Ovary (tissue), 7 donors: ENCODE measurements at regions not wholly inside any gene's neighbourhood (a gene's known extent, or its start where the extent isn't known, plus 50 kb on each side); places are given as distances from the start of the nearest gene placed in this dataset.

Experiments used
- DNase-seq, 5 donors: peaks; one replicate each; pipeline ENCODE4 v3.0.0-alpha.2; 2019 to 2020
- H3K27ac ChIP-seq, 2 donors: fragments of 200-600 bp; one replicate each; pipeline versions ENCODE4 v1.5.1 to v1.8.0; 2019 to 2022
- H3K27me3 ChIP-seq: fragments of 200-600 bp; one replicate; pipeline ENCODE4 v1.8.0; 2022
- H3K36me3 ChIP-seq: fragments of 200-600 bp; sonication (generic); one replicate; pipeline ENCODE4 v1.5.1; 2019
- H3K4me1 ChIP-seq: one replicate; pipeline ENCODE4 v1.8.1; 2013; ENCODE audit warnings: mild to moderate bottlenecking, moderate library complexity; ENCODE audit not compliant: insufficient read depth
- H3K4me3 ChIP-seq: fragments of 200-600 bp; sonication (generic); one replicate; pipeline ENCODE4 v1.5.1; 2017
- H3K9me3 ChIP-seq, 2 donors: fragments of 200-600 bp in 1 of 2; sonication (generic) in 1 of 2; one replicate each; pipeline versions ENCODE4 v1.5.1 to v1.8.1; 2013 to 2019; ENCODE audit warnings: mild to moderate bottlenecking in 1 of 2, moderate library complexity in 1 of 2
- EP300 ChIP-seq: sonication (generic); formaldehyde crosslinking; IDR thresholded peaks from one replicate; pipeline ENCODE4 v1.6.1; 2017; ENCODE audit warnings: antibody characterized with exemption
- POLR2A ChIP-seq: fragments of 450-650 bp; IDR thresholded peaks from one replicate; pipeline ENCODE4 v1.6.1; 2017; ENCODE audit warnings: antibody characterized with exemption, mild to moderate bottlenecking, moderate library complexity
- WGBS, 3 donors: extraction: QIAGEN DNeasy Blood & Tissue Kit in 1 of 3; methylation state at CpG; one replicate each; pipeline versions ENCODE4 v1.1.5 to v1.1.7; 2013 to 2017; 5-methylcytosine and 5-hydroxymethylcytosine counted together
- intact Hi-C, 4 donors: fragments of 100-400 bp; cut with DNase I; formaldehyde crosslinking; loops; one replicate each; pipeline versions ENCODE4 v1.11.0 to v1.15.1; 2022 to 2023
- TF ChIP-seq, protein P1 (sequence below), 3 donors: fragments of 450-650 bp in 2 of 3; fragments of 200-600 bp in 1 of 3; IDR thresholded peaks; one replicate each; pipeline versions ENCODE4 v1.5.1 to v1.8.0; 2016 to 2022; ENCODE audit warnings: antibody characterized with exemption in 3 of 3, mild to moderate bottlenecking in 1 of 3
- donor health status: DM: no; HTN: no; CAD: no; lungs with moderate emphysema.
- donor health status: DM: no; HTN: no; CAD: no.
- donor health status: Bipolar disorder and iron deficiency.
- donor health status: DM: no; HTN: no; CAD: no.
- donor health status: DM: yes; HTN: yes; CAD: no.

DNA sequence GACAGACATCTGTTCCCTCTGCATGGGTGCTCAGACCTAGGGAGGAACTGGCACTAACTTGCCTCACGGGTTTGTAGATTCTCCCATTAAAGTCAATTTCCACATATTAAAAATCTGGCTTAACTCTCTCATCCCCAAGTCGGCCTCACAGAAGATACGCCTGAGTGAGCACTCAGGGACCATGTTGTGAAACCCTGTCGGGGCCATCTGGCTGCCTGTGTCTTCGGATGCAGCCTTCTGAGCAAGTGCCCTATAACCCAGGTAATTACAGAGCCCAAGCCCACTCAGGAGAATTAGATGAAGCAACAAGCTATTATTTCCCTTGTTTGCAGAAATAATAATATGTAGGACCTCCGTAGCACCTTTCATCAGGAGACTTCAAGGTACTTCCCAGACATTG lies 219.3 kb upstream of the GLI3 start:
- Histone ChIP-seq H3K27ac (no peak overlapping the region), H3K27me3 (no peaks in the 10 kb centered on the region), H3K4me1 (no peaks in the 10 kb centered on the region), H3K4me3 (no peak overlapping the region), H3K9me3 (no peaks in the 10 kb centered on the region), H3K36me3 (no peaks in the 10 kb centered on the region)
- DNase-seq, result no peak
- no peak for TF ChIP-seq EP300
- TF ChIP-seq POLR2A, result no peak
- 84 to 90% (median 89%) methylated on average over 6 of the region's 6 CpGs for WGBS, 3 donors
- intact Hi-C loops, result no loop called here

DNA sequence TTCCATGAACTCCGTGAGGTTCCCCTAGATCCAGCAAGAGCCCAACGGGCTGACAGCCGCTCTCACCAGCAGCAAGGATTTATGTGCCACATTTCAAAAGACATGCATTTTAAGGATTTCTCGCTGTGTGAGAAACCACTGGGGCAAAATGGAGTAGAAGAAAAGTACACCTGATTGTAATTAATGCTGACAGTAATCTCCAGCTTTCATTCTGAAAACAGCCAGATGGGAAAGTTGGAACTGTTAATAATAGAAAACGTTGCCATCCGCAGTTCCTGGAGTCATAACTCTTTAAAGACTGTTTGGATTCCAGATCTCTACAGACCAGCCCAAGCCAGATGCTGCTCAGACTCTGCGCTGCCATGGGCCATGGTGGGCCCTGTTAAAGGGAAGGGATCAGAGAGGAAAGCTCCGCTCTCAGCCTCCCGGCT lies 216.9 kb upstream of the GLI3 start:
- TF ChIP-seq, protein P1, sequence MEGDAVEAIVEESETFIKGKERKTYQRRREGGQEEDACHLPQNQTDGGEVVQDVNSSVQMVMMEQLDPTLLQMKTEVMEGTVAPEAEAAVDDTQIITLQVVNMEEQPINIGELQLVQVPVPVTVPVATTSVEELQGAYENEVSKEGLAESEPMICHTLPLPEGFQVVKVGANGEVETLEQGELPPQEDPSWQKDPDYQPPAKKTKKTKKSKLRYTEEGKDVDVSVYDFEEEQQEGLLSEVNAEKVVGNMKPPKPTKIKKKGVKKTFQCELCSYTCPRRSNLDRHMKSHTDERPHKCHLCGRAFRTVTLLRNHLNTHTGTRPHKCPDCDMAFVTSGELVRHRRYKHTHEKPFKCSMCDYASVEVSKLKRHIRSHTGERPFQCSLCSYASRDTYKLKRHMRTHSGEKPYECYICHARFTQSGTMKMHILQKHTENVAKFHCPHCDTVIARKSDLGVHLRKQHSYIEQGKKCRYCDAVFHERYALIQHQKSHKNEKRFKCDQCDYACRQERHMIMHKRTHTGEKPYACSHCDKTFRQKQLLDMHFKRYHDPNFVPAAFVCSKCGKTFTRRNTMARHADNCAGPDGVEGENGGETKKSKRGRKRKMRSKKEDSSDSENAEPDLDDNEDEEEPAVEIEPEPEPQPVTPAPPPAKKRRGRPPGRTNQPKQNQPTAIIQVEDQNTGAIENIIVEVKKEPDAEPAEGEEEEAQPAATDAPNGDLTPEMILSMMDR (IDR thresholded peaks at IDR 0.05), result no peak
- TF ChIP-seq POLR2A (no peak), EP300 (no peak)
- 39 to 57% (median 55%) methylated on average over 9 of the region's 9 CpGs for WGBS, 3 donors
- H3K36me3 ChIP-seq, result no peaks in the 10 kb centered on the region
- no peak for DNase-seq
- no peak overlapping the region for H3K27ac ChIP-seq
- no peaks in the 10 kb centered on the region for H3K9me3 ChIP-seq
- intact Hi-C loops, result no loop called here
- no peak overlapping the region for H3K4me3 ChIP-seq
- H3K27me3 ChIP-seq, result no peaks in the 10 kb centered on the region
- H3K4me1 ChIP-seq, result no peaks in the 10 kb centered on the region

DNA sequence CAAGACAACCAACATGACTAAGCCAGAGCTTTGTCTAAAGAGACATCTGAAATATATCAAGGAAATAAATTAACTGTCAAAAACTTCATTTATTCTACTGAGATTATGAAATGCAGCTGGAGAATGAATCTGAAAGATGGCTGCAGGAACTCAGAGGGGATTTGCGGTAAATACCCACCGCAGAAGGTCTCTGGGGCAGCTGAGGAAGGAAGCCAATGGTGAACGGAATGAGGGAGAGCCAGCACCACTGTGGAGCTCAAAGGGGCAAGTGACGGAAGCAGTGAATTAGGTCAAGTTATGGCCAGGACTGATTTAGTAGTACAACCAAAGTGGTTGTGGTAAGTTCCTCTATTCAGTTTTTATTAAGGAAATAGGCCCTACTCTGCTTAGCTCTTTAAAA lies 215.3 kb upstream of the GLI3 start:
- Histone ChIP-seq H3K9me3 (no peaks in the 10 kb centered on the region), H3K27ac (no peak overlapping the region), H3K4me1 (no peaks in the 10 kb centered on the region), H3K27me3 (no peaks in the 10 kb centered on the region), H3K36me3 (no peaks in the 10 kb centered on the region), H3K4me3 (no peak overlapping the region)
- DNase-seq, result no peak
- intact Hi-C loops, result no loop called here
- TF ChIP-seq POLR2A (no peak), EP300 (no peak)
- TF ChIP-seq, protein P1 (IDR thresholded peaks at IDR 0.05), result no peak
- WGBS, 3 donors, result 82 to 95% (median 91%) methylated on average over 4 of the region's 4 CpGs

DNA sequence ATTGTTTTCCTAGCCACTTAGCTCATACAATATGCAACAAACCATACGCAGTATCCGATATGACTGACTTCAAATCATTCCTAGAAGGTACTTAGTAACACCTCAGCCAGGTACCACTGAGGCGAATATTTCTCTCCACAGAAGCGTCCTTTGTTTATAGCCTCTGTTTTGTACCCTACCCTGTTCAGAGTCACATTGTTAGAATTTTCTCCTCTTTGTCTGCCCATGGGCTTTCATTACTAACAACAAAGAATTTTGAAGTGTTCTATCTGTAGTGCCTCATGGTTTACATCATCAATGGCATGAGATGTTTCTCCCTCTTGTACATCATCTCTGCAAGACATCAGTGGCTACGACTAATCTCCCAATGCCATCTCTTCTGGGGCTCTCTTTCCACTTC lies 212.4 kb upstream of the GLI3 start:
- H3K4me1 ChIP-seq, result no peaks in the 10 kb centered on the region
- no peaks in the 10 kb centered on the region for H3K27me3 ChIP-seq
- H3K9me3 ChIP-seq, result peaks cover 0 to 3% of the 10 kb centered on the region in 2 donors
- 92 to 96% (median 92%) methylated on average over 5 of the region's 5 CpGs for WGBS, 3 donors
- no peak overlapping the region for H3K27ac ChIP-seq
- DNase-seq, result no peak
- intact Hi-C loops, result no loop called here
- H3K36me3 ChIP-seq, result no peaks in the 10 kb centered on the region
- H3K4me3 ChIP-seq, result no peak overlapping the region
- TF ChIP-seq POLR2A (no peak), EP300 (no peak)

DNA sequence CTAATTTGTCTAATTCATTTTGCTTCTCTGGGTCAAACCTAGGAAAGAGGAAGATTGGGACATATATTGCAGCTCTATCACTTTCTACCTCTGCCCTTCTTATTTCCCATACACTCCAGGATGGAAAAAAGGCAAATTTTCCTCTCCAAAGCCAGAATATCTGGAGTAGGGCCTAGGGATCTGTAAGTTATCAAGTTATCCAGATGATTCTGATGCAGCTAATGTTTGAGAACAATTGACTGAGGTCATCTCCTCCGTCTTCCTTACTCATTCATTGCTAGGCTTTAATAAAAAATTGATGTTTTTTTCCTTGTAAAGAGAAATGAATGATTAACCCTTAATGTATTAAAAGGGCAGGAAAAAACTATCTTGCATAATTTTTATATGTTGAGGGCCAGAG lies 211.9 kb upstream of the GLI3 start:
- H3K27ac ChIP-seq, result no peak overlapping the region
- no peak overlapping the region for H3K4me3 ChIP-seq
- TF ChIP-seq, protein P1 (IDR thresholded peaks at IDR 0.05), result no peak
- no peak for TF ChIP-seq EP300
- no peaks in the 10 kb centered on the region for H3K27me3 ChIP-seq
- no peaks in the 10 kb centered on the region for H3K36me3 ChIP-seq
- WGBS, 3 donors, result 66 to 76% (median 75%) methylated on average over 1 of the region's 1 CpG
- H3K9me3 ChIP-seq, result peaks cover 0 to 3% of the 10 kb centered on the region in 2 donors
- DNase-seq, result no peak
- H3K4me1 ChIP-seq, result no peaks in the 10 kb centered on the region
- intact Hi-C loops, result no loop called here

DNA sequence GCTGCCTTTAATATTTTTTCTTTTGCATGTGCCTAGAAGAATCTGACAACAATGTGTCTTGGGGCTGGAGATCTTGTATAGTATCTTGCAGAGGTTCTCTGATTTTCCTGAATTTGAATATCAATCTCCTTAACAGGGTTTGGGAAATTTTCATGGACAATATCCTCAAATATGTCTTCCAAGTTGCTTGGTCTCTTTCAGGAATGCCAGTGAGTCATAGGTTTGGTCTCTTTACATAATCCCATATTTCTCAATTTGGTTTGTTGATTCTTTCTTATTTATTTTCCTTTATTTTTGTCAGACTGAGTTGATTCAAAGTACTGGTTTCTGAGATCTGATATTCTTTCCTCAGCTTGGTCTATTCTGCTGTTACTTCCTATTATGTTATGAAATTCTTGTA lies 208.7 kb upstream of the GLI3 start:
- no peaks in the 10 kb centered on the region for H3K4me1 ChIP-seq
- no peak for DNase-seq
- TF ChIP-seq, protein P1 (IDR thresholded peaks at IDR 0.05), result no peak
- no peak for TF ChIP-seq EP300
- TF ChIP-seq POLR2A, result no peak
- no peak overlapping the region for H3K4me3 ChIP-seq
- intact Hi-C loops, result no loop called here
- H3K27me3 ChIP-seq, result no peaks in the 10 kb centered on the region
- H3K27ac ChIP-seq, result no peak overlapping the region
- H3K36me3 ChIP-seq, result no peaks in the 10 kb centered on the region
- H3K9me3 ChIP-seq, result peaks cover 0 to 3% of the 10 kb centered on the region in 2 donors
